ENCODE measurements at regions not wholly inside any gene's neighbourhood (a gene's known extent, or its start where the extent isn't known, plus 50 kb on each side); places are given as distances from the start of the nearest gene placed in this dataset.

DNA sequence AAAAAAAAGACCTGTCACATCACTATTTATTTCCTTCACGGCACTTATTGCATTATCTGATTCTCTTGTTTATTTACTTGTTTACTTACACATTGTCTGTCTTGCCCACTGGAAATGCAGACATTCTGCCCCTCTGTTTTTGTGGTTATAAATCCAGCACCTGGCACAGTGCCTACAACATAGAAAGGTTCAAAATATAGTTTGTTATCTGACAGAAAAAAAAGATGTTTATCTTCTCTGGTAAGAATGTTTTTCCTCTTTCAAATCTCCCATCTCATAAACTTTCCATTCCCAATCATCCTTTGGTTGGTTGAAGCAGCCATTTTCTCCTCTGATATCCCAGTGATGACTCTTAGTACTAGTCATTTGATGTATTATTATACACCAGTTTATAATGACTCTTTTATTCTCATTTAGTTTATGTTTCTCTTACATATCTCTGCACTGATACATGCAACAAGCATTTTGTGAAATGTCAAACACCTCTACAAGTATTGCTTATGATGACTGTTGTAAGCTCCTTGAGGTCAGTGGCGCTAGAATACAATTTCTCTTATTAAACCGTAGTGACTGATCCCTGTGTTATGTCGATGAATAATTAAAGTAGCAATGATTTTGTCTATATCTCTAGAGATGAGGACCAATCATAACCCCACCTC, 398.4 kb upstream of the TBL1XR1 start:
- Histone ChIP-seq H3K36me3 (ENCODE audit: insufficient read depth in 1 of 2, low read depth in 1 of 2) (no peaks in the 10 kb centered on the region), H3K9me3 (no peaks in the 10 kb centered on the region), H3K4me1 (peaks cover 25% of the 10 kb centered on the region), H3K4me3 (no peak overlapping the region), H3K27ac (no peak overlapping the region), H3K27me3 (ENCODE audit: insufficient read depth in 3 of 3, low read length in 2 of 3) (no peaks in the 10 kb centered on the region)
- TF ChIP-seq, protein P1, sequence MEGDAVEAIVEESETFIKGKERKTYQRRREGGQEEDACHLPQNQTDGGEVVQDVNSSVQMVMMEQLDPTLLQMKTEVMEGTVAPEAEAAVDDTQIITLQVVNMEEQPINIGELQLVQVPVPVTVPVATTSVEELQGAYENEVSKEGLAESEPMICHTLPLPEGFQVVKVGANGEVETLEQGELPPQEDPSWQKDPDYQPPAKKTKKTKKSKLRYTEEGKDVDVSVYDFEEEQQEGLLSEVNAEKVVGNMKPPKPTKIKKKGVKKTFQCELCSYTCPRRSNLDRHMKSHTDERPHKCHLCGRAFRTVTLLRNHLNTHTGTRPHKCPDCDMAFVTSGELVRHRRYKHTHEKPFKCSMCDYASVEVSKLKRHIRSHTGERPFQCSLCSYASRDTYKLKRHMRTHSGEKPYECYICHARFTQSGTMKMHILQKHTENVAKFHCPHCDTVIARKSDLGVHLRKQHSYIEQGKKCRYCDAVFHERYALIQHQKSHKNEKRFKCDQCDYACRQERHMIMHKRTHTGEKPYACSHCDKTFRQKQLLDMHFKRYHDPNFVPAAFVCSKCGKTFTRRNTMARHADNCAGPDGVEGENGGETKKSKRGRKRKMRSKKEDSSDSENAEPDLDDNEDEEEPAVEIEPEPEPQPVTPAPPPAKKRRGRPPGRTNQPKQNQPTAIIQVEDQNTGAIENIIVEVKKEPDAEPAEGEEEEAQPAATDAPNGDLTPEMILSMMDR (IDR thresholded peaks at IDR 0.05) = no peak
- WGBS, 3 donors = 92 to 93% (median 93%) methylated on average over 4 of the region's 4 CpGs
- DNase-seq (no peak), ATAC-seq (no peak)
- intact Hi-C loops (cut with DNase I) = no loop called here

DNA sequence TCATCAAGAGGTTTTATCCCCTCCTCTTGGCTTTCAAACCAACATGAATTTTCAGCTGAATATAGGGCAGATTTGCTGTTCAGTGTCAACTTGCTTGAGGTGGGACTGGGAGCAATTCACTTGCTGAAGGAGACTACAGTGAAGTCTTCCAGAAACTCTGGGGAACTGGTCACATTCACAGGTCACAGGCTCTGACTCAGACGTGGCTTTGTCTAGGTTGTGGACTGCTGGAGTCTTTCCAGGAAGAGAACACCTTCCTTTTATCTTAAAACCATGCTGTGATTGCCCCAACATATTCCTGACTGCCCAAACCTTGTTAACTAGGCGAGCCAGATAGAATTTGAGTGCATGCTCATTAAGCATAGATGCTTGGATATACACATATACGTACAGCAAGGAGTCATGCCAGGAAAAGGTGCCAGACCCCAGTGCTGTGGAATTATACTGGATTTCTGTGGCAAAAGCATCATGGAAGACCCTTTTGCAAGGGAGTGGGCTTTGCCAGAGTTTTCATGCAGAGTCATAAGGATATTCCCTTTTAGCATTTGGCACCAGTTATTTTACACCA, 399.1 kb upstream of the TBL1XR1 start:
- intact Hi-C loops (cut with DNase I) = no loop called here
- no peak overlapping the region for H3K27ac ChIP-seq
- peaks cover 25% of the 10 kb centered on the region for H3K4me1 ChIP-seq
- no peak for ATAC-seq
- TF ChIP-seq, protein P1 (IDR thresholded peaks at IDR 0.05) = no peak
- DNase-seq = no peak
- H3K36me3 ChIP-seq (ENCODE audit: insufficient read depth in 1 of 2, low read depth in 1 of 2) = no peaks in the 10 kb centered on the region
- H3K9me3 ChIP-seq = no peaks in the 10 kb centered on the region
- WGBS, 3 donors = 49 to 67% (median 57%) methylated on average over 3 of the region's 3 CpGs
- no peak overlapping the region for H3K4me3 ChIP-seq
- H3K27me3 ChIP-seq (ENCODE audit: insufficient read depth in 3 of 3, low read length in 2 of 3) = no peaks in the 10 kb centered on the region

GRCh38 chr3:177596816-177597271, 399.6 kb upstream of the TBL1XR1 start:
- Histone ChIP-seq H3K4me3 (peak overlapping the region; percentile 15), H3K27ac (peak overlapping the region; percentile 70), H3K27me3 (ENCODE audit: insufficient read depth in 3 of 3, low read length in 2 of 3) (no peaks in the 10 kb centered on the region), H3K36me3 (ENCODE audit: insufficient read depth in 1 of 2, low read depth in 1 of 2) (no peaks in the 10 kb centered on the region), H3K9me3 (no peaks in the 10 kb centered on the region), H3K4me1 (peaks cover 25% of the 10 kb centered on the region)
- ATAC-seq (peak; percentile 41 to 81 (median 56)), DNase-seq (no peak)
- 31 to 73% (median 44%) methylated on average over 1 of the region's 1 CpG for WGBS, 3 donors
- intact Hi-C loops (cut with DNase I) = no loop called here
- TF ChIP-seq, protein P1 (IDR thresholded peaks at IDR 0.05) = no peak

DNA sequence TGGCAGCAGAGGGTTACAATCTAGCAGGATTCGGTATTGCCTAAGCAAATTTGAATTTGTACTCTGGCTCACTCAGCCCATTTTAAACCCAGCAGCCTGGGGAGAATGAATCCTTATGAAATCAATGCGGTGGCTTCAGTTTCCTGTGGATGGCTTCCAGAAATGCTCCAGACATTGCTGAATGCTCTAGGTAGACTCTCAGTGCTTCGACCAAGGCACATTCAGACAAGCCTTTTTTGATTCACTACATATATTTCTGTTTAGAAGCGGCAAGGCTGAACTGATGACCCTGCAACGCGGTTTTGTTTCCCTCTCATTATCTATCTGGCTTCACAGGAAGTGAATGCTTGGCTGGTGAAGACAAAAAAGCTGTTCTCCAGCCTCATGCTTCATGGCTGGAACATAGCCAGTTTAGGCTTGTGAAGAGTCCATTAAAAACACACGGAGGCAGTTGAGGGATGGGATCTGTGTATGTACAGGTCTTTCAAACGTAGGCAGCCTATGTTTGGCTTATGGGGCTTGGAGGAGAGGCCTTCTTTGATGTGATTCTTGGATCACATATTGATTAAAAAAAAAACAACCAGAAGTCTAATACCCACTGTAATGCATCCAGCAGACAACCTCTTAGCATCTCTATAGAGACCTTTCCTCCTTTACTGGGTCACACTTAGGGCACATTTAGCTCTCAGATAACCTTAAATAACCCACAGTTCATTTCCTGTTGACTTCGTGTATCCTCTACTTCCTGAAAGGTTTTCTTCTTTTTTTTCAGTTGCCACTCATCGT, 400.2 kb upstream of the TBL1XR1 start:
- ATAC-seq (peak; percentile 79 to 88 (median 88)), DNase-seq (peak in 1 of 2 donors; percentile 25)
- Histone ChIP-seq H3K4me1 (peaks cover 25% of the 10 kb centered on the region), H3K27me3 (ENCODE audit: insufficient read depth in 3 of 3, low read length in 2 of 3) (no peaks in the 10 kb centered on the region), H3K36me3 (ENCODE audit: insufficient read depth in 1 of 2, low read depth in 1 of 2) (no peaks in the 10 kb centered on the region), H3K27ac (peak overlapping the region; percentile 70), H3K4me3 (peak overlapping the region; percentile 15), H3K9me3 (no peaks in the 10 kb centered on the region)
- TF ChIP-seq, protein P1 (IDR thresholded peaks at IDR 0.05) = no peak
- intact Hi-C loops (cut with DNase I) = no loop called here
- WGBS, 3 donors = 9 to 17% (median 12%) methylated on average over 10 of the region's 10 CpGs
